ENCODE measurements at regions not wholly inside any gene's neighbourhood (a gene's known extent, or its start where the extent isn't known, plus 50 kb on each side); places are given as distances from the start of the nearest gene placed in this dataset.

DNA sequence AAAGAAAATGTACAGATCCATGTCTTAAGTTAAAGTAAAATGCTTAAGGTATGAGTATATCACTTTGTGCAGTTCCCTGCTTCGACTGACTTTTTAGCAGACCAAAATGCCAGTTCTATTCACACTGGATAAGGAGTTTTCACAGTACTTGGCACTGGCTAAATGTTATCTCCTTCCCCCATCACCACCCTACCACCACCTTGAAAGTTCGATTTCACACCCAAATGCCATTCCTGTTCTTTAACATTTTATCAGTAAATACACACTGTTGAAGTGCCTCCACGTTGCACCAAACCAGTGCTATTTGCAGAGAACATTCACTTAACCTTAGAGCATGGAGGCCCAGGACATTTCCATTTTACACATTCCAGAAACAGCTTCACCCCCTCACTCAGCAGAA is 100.0 kb downstream of the URB2 start:
- no peaks in the 10 kb centered on the region for H3K79me2 ChIP-seq (ENCODE audit: insufficient read depth)
- peaks cover 0 to 7% of the 10 kb centered on the region in 2 experiments; a peak in 1 of 4 replicates for H3K4me1 ChIP-seq (ENCODE audit: control insufficient read depth in 1 of 2, insufficient read depth in 2 of 2, low read depth in 1 of 2, low read length in 1 of 2)
- no peak overlapping the region for H3K9ac ChIP-seq
- TF ChIP-seq TEAD4 (IDR thresholded peaks at IDR 0.05; ENCODE audit: borderline replicate concordance, insufficient read depth) = no peak
- TF ChIP-seq EZH2phosphoT487 (IDR thresholded peaks at IDR 0.05; ENCODE audit: borderline replicate concordance, low read depth) = no peak
- no peak for TF ChIP-seq CHD2 (IDR thresholded peaks at IDR 0.05; ENCODE audit: low read length, partially characterized antibody)
- TF ChIP-seq PBX3 (IDR thresholded peaks at IDR 0.05) = no peak
- TF ChIP-seq NRF1 (IDR thresholded peaks at IDR 0.05; ENCODE audit: low read depth, low read length) = no peak
- no peak for TF ChIP-seq EP300 (IDR thresholded peaks at IDR 0.05; ENCODE audit: borderline replicate concordance in 1 of 2, low read depth in 1 of 2, low read length in 1 of 2)
- no peak for TF ChIP-seq POLR2AphosphoS5 (IDR thresholded peaks at IDR 0.05; ENCODE audit: low read depth, low read length)
- TF ChIP-seq GATA2 (CRISPR knock-in tag; IDR thresholded peaks at IDR 0.05) = no peak
- no peak overlapping the region for H3K4me3 ChIP-seq (ENCODE audit: low read depth in 2 of 2, low read length in 1 of 2)
- 17% methylated on average over 3 of the region's 3 CpGs for WGBS (ENCODE audit: low lambda C conversion rate)
- no peaks in the 10 kb centered on the region for H3F3A ChIP-seq (replicated peaks; ENCODE audit: insufficient read depth)
- no peaks in the 10 kb centered on the region for H3K9me2 ChIP-seq
- H3K27me3 ChIP-seq (ENCODE audit: insufficient read depth) = no peaks in the 10 kb centered on the region
- no peaks in the 10 kb centered on the region for H3K36me3 ChIP-seq (replicated peaks in 1 of 2; ENCODE audit: control insufficient read depth in 1 of 2, insufficient read depth in 2 of 2, low read length in 1 of 2)
- ChIA-PET CTCF (interaction anchor here (1.5 kb wide), 1 partner anchor 32 kb away, joined by 3 read pairs; no protein-coding TSS in a partner anchor), POLR2A (no interaction called here)
- H2AFZ ChIP-seq (ENCODE audit: low read depth) = no peak overlapping the region
- no peak overlapping the region for H3K27ac ChIP-seq (ENCODE audit: low read depth in 2 of 2, low read length in 1 of 2)
- no peak for DNase-seq
- no peaks in the 10 kb centered on the region for H4K20me1 ChIP-seq (ENCODE audit: insufficient read depth)
- H3K4me2 ChIP-seq = no peak overlapping the region
- no peaks in the 10 kb centered on the region for H3K9me3 ChIP-seq

DNA sequence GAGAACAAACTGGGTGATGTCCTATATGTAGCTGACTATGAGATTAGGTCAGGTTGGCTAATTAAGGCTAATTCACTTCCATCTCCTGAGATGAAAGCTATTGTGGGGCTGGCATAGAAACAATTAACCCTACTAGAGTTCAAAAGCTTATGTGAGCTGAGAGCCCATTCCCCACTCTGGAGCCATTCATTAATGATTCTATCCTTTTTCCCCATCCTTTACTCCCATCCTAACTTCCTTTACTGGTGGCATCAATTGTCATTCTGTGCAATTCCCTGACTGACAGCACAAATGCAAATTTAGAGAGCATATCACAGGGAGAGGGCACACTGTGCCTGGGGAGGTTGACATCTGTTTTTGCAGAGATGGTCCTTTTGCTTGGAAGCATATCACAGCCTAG is 103.9 kb downstream of the URB2 start:
- Histone ChIP-seq H3K4me2 (no peak overlapping the region), H3K4me1 (ENCODE audit: control insufficient read depth in 1 of 2, insufficient read depth in 2 of 2, low read depth in 1 of 2, low read length in 1 of 2) (peaks cover 0 to 7% of the 10 kb centered on the region in 2 experiments; a peak in 1 of 4 replicates), H3K9ac (no peak overlapping the region), H3K27ac (ENCODE audit: low read depth in 2 of 2, low read length in 1 of 2) (no peak overlapping the region), H3K9me2 (no peaks in the 10 kb centered on the region), H3F3A (replicated peaks; ENCODE audit: insufficient read depth) (no peaks in the 10 kb centered on the region), H4K20me1 (ENCODE audit: insufficient read depth) (no peaks in the 10 kb centered on the region), H3K9me3 (no peaks in the 10 kb centered on the region), H3K4me3 (ENCODE audit: low read depth in 2 of 2, low read length in 1 of 2) (no peak overlapping the region), H3K27me3 (ENCODE audit: insufficient read depth) (no peaks in the 10 kb centered on the region), H2AFZ (ENCODE audit: low read depth) (no peak overlapping the region), H3K79me2 (ENCODE audit: insufficient read depth) (no peaks in the 10 kb centered on the region), H3K36me3 (replicated peaks in 1 of 2; ENCODE audit: control insufficient read depth in 1 of 2, insufficient read depth in 2 of 2, low read length in 1 of 2) (no peaks in the 10 kb centered on the region)
- no peak for DNase-seq
- ChIA-PET CTCF (interaction anchor here (0.5 kb wide), 1 partner anchor 98 kb away, joined by 3 read pairs; no protein-coding TSS in a partner anchor), POLR2A (no interaction called here)
- no peak for TF ChIP-seq FOSL2 (IDR thresholded peaks at IDR 0.05; ENCODE audit: borderline replicate concordance, low read depth)
- no peak for TF ChIP-seq SMC3 (IDR thresholded peaks at IDR 0.05; ENCODE audit: low read depth, low read length)
- no peak for TF ChIP-seq FOXJ3 (CRISPR knock-in tag; IDR thresholded peaks at IDR 0.05)
- TF ChIP-seq MAX (IDR thresholded peaks at IDR 0.05; ENCODE audit: low read depth) = no peak
- TF ChIP-seq REST (IDR thresholded peaks at IDR 0.05; ENCODE audit: low read depth, low read length) = no peak
- TF ChIP-seq, protein P1, sequence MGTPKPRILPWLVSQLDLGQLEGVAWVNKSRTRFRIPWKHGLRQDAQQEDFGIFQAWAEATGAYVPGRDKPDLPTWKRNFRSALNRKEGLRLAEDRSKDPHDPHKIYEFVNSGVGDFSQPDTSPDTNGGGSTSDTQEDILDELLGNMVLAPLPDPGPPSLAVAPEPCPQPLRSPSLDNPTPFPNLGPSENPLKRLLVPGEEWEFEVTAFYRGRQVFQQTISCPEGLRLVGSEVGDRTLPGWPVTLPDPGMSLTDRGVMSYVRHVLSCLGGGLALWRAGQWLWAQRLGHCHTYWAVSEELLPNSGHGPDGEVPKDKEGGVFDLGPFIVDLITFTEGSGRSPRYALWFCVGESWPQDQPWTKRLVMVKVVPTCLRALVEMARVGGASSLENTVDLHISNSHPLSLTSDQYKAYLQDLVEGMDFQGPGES (IDR thresholded peaks at IDR 0.05; ENCODE audit: low read depth, low read length) = no peak
- TF ChIP-seq NFIC (IDR thresholded peaks at IDR 0.05; ENCODE audit: borderline replicate concordance) = no peak
- no peak for TF ChIP-seq MEF2A (IDR thresholded peaks at IDR 0.05; ENCODE audit: borderline replicate concordance, low read depth)
- TF ChIP-seq RCOR1 (IDR thresholded peaks at IDR 0.05; ENCODE audit: low read length) = no peak
- TF ChIP-seq, protein P2, sequence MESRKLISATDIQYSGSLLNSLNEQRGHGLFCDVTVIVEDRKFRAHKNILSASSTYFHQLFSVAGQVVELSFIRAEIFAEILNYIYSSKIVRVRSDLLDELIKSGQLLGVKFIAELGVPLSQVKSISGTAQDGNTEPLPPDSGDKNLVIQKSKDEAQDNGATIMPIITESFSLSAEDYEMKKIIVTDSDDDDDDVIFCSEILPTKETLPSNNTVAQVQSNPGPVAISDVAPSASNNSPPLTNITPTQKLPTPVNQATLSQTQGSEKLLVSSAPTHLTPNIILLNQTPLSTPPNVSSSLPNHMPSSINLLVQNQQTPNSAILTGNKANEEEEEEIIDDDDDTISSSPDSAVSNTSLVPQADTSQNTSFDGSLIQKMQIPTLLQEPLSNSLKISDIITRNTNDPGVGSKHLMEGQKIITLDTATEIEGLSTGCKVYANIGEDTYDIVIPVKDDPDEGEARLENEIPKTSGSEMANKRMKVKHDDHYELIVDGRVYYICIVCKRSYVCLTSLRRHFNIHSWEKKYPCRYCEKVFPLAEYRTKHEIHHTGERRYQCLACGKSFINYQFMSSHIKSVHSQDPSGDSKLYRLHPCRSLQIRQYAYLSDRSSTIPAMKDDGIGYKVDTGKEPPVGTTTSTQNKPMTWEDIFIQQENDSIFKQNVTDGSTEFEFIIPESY (IDR thresholded peaks at IDR 0.05; ENCODE audit: borderline replicate concordance, low read depth) = no peak
- TF ChIP-seq RXRA (IDR thresholded peaks at IDR 0.05; ENCODE audit: borderline replicate concordance, low read depth) = no peak
- TF ChIP-seq RFX5 (IDR thresholded peaks at IDR 0.05; ENCODE audit: low read length) = no peak
- TF ChIP-seq RAD21 (IDR thresholded peaks at IDR 0.05; ENCODE audit: low read length) = no peak
- no peak for TF ChIP-seq MXI1 (IDR thresholded peaks at IDR 0.05; ENCODE audit: low read depth, low read length)

Measured in SK-N-SH (cell line).